Upper lobe of left lung (tissue), 6 donors: ENCODE measurements at regions not wholly inside any gene's neighbourhood (a gene's known extent, or its start where the extent isn't known, plus 50 kb on each side); places are given as distances from the start of the nearest gene placed in this dataset.

ENCODE experiments used
- ATAC-seq, 2 donors: fragments of 200-7000 bp; cut with Tn5 transposase; one replicate each; pipeline ENCODE4 v1.9.1; 2022; ENCODE audit warnings: mild to moderate bottlenecking in 2 of 2, moderate library complexity in 2 of 2; ENCODE audit not compliant: low FRiP score in 2 of 2
- DNase-seq, 2 donors: peaks; one replicate each; pipeline ENCODE4 v3.0.0-alpha.2; 2019 to 2020
- H3K27ac ChIP-seq, 4 donors: fragments of 200-600 bp; sonication (generic); one replicate each; pipeline ENCODE4 v1.5.1; 2016 to 2019
- H3K27me3 ChIP-seq, 4 donors: fragments of 200-600 bp; sonication (generic); one replicate each; pipeline ENCODE4 v1.5.1; 2017 to 2019
- H3K36me3 ChIP-seq, 4 donors: fragments of 200-600 bp; sonication (generic); one replicate each; pipeline ENCODE4 v1.5.1; 2016 to 2019
- H3K4me1 ChIP-seq, 4 donors: fragments of 200-600 bp; sonication (generic); one replicate each; pipeline ENCODE4 v1.5.1; 2018 to 2019
- H3K4me3 ChIP-seq, 4 donors: fragments of 200-600 bp; sonication (generic); one replicate each; pipeline ENCODE4 v1.5.1; 2017 to 2019; ENCODE audit warnings: mild to moderate bottlenecking in 2 of 4, moderate library complexity in 1 of 4
- H3K9me3 ChIP-seq, 4 donors: fragments of 200-600 bp; sonication (generic); one replicate each; pipeline ENCODE4 v1.5.1; 2018 to 2019
- EP300 ChIP-seq, 4 donors: sonication (generic); formaldehyde crosslinking; IDR thresholded peaks; one replicate each; pipeline ENCODE4 v1.5.1; 2017; ENCODE audit warnings: antibody characterized with exemption in 4 of 4, control low read depth in 2 of 4
- POLR2A ChIP-seq, 4 donors: fragments of 450-650 bp; IDR thresholded peaks; one replicate each; pipeline ENCODE4 v1.5.1; 2016 to 2017; ENCODE audit warnings: antibody characterized with exemption in 4 of 4, mild to moderate bottlenecking in 2 of 4
- POLR2AphosphoS5 ChIP-seq, 2 donors: sonication (generic); formaldehyde crosslinking; IDR thresholded peaks; one replicate each; pipeline ENCODE4 v1.5.1; 2017; ENCODE audit warnings: antibody characterized with exemption in 2 of 2
- WGBS, 2 donors: methylation state at CpG; one replicate each; pipeline ENCODE4 v1.1.5; 2017 to 2018; 5-methylcytosine and 5-hydroxymethylcytosine counted together
- TF ChIP-seq, protein P1 (sequence below), 6 experiments: fragments of 450-650 bp in 4 of 6; fragments of 200-600 bp in 2 of 6; sonication (generic) in 2 of 6; IDR thresholded peaks; one replicate each; pipeline ENCODE4 v1.5.1; 2016 to 2019; ENCODE audit warnings: antibody characterized with exemption in 6 of 6
- donor health status: DM: no; HTN: no; CAD: no; lungs with moderate emphysema.
- donor health status: DM: no; HTN: yes; CAD: no; lungs with severe emphysema.

DNA sequence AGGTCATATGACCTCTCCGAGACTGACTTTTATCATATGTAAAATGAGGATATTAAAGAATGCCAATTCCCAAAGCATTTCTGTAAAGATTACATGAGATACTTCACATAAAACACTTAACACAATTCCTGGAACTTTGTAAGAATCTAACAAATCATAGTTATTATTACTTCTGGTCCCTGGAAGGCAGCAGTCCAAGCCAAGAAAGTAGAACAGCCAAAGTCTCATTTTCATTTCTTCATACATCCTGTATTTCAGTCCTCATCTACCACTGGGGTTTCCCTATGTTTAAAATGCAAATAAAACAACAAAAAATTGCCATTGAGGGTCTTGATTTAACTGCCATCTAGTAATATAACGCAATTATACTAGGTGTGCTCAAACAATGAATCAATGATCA is 179.5 kb downstream of the MARCHF11 start:
- no peak overlapping the region for H3K27ac ChIP-seq
- DNase-seq (no peak), ATAC-seq (no peak)
- no peak overlapping the region for H3K4me3 ChIP-seq
- 86 to 90% methylated on average over 2 of the region's 2 CpGs for WGBS, 2 donors
- H3K9me3 ChIP-seq = no peaks in the 10 kb centered on the region
- no peaks in the 10 kb centered on the region for H3K36me3 ChIP-seq
- no peaks in the 10 kb centered on the region for H3K4me1 ChIP-seq
- H3K27me3 ChIP-seq = no peaks in the 10 kb centered on the region
- no peak for TF ChIP-seq EP300 (IDR thresholded peaks at IDR 0.05)
- TF ChIP-seq POLR2A (IDR thresholded peaks at IDR 0.05) = no peak
- TF ChIP-seq, protein P1, sequence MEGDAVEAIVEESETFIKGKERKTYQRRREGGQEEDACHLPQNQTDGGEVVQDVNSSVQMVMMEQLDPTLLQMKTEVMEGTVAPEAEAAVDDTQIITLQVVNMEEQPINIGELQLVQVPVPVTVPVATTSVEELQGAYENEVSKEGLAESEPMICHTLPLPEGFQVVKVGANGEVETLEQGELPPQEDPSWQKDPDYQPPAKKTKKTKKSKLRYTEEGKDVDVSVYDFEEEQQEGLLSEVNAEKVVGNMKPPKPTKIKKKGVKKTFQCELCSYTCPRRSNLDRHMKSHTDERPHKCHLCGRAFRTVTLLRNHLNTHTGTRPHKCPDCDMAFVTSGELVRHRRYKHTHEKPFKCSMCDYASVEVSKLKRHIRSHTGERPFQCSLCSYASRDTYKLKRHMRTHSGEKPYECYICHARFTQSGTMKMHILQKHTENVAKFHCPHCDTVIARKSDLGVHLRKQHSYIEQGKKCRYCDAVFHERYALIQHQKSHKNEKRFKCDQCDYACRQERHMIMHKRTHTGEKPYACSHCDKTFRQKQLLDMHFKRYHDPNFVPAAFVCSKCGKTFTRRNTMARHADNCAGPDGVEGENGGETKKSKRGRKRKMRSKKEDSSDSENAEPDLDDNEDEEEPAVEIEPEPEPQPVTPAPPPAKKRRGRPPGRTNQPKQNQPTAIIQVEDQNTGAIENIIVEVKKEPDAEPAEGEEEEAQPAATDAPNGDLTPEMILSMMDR (IDR thresholded peaks at IDR 0.05) = no peak
- no peak for TF ChIP-seq POLR2AphosphoS5 (IDR thresholded peaks at IDR 0.05)

DNA sequence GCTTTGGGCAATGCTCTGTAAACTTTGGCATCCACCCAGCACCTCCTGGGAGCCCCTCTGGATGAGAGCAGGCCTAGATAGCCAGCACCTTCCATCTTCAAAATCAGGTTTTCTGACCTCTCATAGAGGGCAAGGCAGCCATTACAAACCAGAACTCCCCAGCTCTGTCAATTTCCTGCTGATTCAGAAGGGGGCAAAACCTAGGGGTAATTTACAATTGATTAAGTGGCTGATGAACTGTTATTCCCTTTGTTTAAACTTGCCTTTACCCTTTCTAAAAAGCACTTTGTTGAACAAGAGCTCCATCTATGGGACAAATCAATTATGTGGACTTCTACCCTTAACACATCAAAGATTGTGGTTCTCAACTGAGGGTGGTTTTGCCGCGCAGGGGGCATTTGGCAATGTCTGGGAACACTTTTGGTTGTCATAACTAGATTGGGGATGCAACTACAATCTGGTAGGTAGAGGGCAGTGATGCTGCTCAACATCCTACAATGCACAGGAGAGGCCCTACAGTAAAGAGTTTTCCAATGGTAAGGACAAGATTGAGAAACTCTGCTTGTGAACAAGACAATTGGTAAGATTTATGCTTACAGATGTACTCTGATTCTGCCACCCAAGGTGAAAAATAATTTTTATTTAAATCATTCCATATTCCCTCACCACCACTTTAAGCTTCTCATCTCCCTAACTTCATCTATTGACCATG is 184.1 kb downstream of the MARCHF11 start:
- no peak for DNase-seq
- Histone ChIP-seq H3K36me3 (no peaks in the 10 kb centered on the region), H3K27ac (no peak overlapping the region), H3K9me3 (peaks cover 7 to 12% (median 9%) of the 10 kb centered on the region in 4 donors), H3K27me3 (no peaks in the 10 kb centered on the region), H3K4me3 (no peak overlapping the region), H3K4me1 (no peaks in the 10 kb centered on the region)
- TF ChIP-seq, protein P1 (IDR thresholded peaks at IDR 0.05) = peak in 3 of 6 experiments; percentile 15 to 36 (median 24)
- no peak for TF ChIP-seq EP300 (IDR thresholded peaks at IDR 0.05)
- WGBS, 2 donors = 45 to 59% methylated on average over 2 of the region's 2 CpGs
- ATAC-seq = peak in 1 of 2 donors; percentile 54

DNA sequence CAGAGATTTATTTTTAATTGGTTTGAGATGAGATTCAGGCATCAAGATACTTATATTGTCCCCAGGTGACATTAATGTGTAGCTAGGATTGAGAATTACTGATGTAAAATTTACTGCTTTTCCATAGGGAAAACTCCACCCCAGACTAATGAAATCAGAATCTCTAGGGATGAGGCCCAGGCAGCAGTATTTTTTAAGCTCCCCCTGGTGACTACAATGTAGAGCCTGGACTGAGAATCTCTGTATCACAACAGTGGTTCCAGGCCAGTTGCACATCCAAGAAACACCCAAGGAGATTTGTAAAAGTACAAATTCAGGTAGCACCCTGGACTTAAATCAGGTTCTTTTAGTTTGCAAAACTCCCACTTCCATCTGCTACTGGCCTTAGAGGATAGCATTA is 185.7 kb downstream of the MARCHF11 start:
- H3K4me3 ChIP-seq = no peak overlapping the region
- H3K4me1 ChIP-seq = no peaks in the 10 kb centered on the region
- peaks cover 7 to 12% (median 9%) of the 10 kb centered on the region in 4 donors for H3K9me3 ChIP-seq
- DNase-seq (no peak), ATAC-seq (no peak)
- H3K36me3 ChIP-seq = no peaks in the 10 kb centered on the region
- TF ChIP-seq EP300 (IDR thresholded peaks at IDR 0.05) (no peak), POLR2AphosphoS5 (IDR thresholded peaks at IDR 0.05) (no peak), POLR2A (IDR thresholded peaks at IDR 0.05) (no peak)
- TF ChIP-seq, protein P1 (IDR thresholded peaks at IDR 0.05) = no peak
- H3K27ac ChIP-seq = no peak overlapping the region
- H3K27me3 ChIP-seq = no peaks in the 10 kb centered on the region

DNA sequence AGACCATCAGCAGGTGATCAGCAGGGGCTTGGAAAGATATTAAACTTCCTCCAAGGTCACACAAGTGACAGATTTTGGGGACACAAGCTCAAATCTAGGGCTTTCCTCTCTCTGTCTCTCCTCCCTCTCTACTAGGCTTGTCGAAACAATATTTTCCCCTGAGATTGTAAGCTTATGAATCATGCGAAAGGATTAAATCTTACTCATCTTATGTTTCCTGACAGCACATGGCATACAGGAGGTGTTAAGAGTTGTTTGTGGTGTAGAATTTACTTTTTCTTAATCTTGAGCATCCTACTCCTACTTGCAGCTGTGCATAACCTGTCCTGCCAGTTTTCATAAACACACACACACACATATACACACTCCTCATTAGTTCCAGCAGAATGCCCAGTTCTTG is 186.3 kb downstream of the MARCHF11 start:
- TF ChIP-seq POLR2A (IDR thresholded peaks at IDR 0.05) (no peak), EP300 (IDR thresholded peaks at IDR 0.05) (no peak), POLR2AphosphoS5 (IDR thresholded peaks at IDR 0.05) (no peak)
- TF ChIP-seq, protein P1 (IDR thresholded peaks at IDR 0.05) = no peak
- H3K27ac ChIP-seq = no peak overlapping the region
- WGBS, 2 donors = 92% methylated on average over 2 of the region's 2 CpGs

DNA sequence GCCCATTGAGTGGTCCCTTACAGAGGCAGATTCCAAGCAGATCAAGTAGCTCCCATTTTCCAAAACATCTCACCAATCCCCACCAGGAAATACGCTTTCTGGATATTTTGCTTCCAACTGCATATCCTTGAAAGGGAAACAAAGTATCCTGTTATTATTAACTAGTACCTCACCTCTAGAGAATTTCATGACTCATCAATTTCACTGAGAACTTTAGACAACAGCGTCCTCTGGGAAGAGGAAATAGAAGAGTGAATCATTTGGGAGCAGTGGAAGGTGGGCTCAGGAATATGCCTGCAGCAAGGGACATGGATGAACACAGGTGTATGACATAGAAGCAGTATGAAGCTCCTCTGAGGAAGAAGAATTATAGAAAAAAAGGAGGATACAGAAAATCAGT is 186.7 kb downstream of the MARCHF11 start:
- H3K27ac ChIP-seq = no peak overlapping the region
- no peaks in the 10 kb centered on the region for H3K27me3 ChIP-seq
- ATAC-seq = no peak
- H3K9me3 ChIP-seq = peaks cover 7 to 12% (median 9%) of the 10 kb centered on the region in 4 donors
- no peaks in the 10 kb centered on the region for H3K36me3 ChIP-seq
- no peaks in the 10 kb centered on the region for H3K4me1 ChIP-seq
- H3K4me3 ChIP-seq = no peak overlapping the region
- no peak for TF ChIP-seq POLR2AphosphoS5 (IDR thresholded peaks at IDR 0.05)
- TF ChIP-seq, protein P1 (IDR thresholded peaks at IDR 0.05) = no peak
- no peak for TF ChIP-seq EP300 (IDR thresholded peaks at IDR 0.05)
- no peak for TF ChIP-seq POLR2A (IDR thresholded peaks at IDR 0.05)
- WGBS, 2 donors = 68 to 69% methylated on average over 2 of the region's 2 CpGs
- no peak for DNase-seq

More for the DNA sequence above, 186.3 kb downstream of the MARCHF11 start:
- no peak overlapping the region for H3K4me3 ChIP-seq
- DNase-seq (no peak), ATAC-seq (no peak)
- H3K4me1 ChIP-seq = no peaks in the 10 kb centered on the region
- no peaks in the 10 kb centered on the region for H3K27me3 ChIP-seq
- H3K9me3 ChIP-seq = peaks cover 7 to 12% (median 9%) of the 10 kb centered on the region in 4 donors
- H3K36me3 ChIP-seq = no peaks in the 10 kb centered on the region
